ENCODE measurements at regions not wholly inside any gene's neighbourhood (a gene's known extent, or its start where the extent isn't known, plus 50 kb on each side); places are given as distances from the start of the nearest gene placed in this dataset.

DNA sequence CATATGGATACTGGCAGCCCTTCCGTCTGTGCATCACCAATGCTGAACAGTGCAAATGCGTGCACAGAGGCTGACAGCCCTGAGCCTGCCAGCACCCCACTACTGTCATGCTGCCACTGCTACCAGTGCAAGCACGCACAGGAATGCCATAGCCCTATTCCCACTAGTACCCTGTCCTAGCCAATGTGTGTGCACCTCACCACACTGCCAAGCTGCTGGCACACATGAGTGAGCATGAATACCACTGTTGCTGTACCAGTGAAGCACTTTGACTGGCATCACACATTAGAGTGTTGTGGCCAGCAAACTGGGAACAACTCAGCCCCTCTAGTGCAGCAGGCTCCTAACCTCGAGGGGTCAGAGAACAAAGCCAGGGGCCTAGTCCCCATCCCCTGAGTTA lies 102.9 kb upstream of the PCDH10 start:
- DNase-seq: no peak
- H3K4me1 Mint-ChIP-seq: no peaks in the 10 kb centered on the region
- peaks cover 4% of the 10 kb centered on the region for H3K27me3 Mint-ChIP-seq (ENCODE audit: low read depth, poor library complexity)
- no peak overlapping the region for H3K27ac Mint-ChIP-seq
- H3K9me3 Mint-ChIP-seq: peaks cover 7% of the 10 kb centered on the region
- H3K4me3 Mint-ChIP-seq: no peak overlapping the region
- H3K36me3 Mint-ChIP-seq (ENCODE audit: low read depth): no peaks in the 10 kb centered on the region
- TF ChIP-seq, protein P1, sequence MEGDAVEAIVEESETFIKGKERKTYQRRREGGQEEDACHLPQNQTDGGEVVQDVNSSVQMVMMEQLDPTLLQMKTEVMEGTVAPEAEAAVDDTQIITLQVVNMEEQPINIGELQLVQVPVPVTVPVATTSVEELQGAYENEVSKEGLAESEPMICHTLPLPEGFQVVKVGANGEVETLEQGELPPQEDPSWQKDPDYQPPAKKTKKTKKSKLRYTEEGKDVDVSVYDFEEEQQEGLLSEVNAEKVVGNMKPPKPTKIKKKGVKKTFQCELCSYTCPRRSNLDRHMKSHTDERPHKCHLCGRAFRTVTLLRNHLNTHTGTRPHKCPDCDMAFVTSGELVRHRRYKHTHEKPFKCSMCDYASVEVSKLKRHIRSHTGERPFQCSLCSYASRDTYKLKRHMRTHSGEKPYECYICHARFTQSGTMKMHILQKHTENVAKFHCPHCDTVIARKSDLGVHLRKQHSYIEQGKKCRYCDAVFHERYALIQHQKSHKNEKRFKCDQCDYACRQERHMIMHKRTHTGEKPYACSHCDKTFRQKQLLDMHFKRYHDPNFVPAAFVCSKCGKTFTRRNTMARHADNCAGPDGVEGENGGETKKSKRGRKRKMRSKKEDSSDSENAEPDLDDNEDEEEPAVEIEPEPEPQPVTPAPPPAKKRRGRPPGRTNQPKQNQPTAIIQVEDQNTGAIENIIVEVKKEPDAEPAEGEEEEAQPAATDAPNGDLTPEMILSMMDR (IDR thresholded peaks at IDR 0.05): no peak

DNA sequence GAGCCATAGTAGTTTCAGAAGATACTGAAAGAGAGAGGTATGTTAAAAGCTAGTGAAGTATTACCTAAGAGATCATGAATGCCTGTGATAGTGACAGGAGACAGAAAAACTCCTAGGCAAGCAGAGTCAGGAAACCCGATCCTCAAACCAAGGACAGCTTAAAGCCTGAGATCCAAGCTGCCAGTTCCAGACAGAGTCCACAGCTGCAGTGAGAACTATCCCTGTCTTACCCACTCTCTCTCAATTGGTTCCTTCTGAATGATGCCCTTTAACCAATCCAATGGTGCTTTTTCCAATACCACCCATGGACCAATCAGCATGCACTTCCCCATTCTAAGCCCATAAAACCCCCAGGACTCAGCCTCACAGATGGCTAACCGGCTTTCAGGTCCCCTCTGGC lies 90.4 kb upstream of the PCDH10 start:
- Mint-ChIP-seq H3K27ac (peak overlapping the region; percentile 52), H3K4me3 (no peak overlapping the region), H3K9me3 (peaks cover under 1% of the 10 kb centered on the region), H3K4me1 (peaks cover 10% of the 10 kb centered on the region), H3K27me3 (ENCODE audit: low read depth, poor library complexity) (no peaks in the 10 kb centered on the region), H3K36me3 (ENCODE audit: low read depth) (no peaks in the 10 kb centered on the region)
- peak; percentile 7 for DNase-seq
- TF ChIP-seq, protein P1 (IDR thresholded peaks at IDR 0.05): no peak

DNA sequence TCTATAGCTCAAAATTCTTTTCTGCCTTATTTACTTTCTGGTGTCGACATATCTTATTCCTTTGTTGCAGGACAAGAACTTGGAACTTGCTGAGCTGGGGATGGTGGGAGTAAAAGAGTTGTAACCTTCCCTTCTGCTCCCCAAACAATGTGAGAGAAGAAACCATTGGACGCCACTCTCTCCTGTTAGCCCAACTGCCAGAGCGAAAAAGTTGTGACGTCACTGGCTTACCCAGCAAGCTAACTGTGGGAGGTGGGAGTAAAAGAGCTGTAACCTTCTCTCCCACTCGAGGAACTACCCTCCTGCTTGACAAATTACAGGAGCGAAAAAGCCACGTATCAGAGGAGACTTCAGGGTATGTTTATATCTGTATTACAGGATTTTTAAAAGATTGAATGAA lies 90.0 kb upstream of the PCDH10 start:
- no peaks in the 10 kb centered on the region for H3K9me3 Mint-ChIP-seq
- H3K27ac Mint-ChIP-seq: peak overlapping the region; percentile 52
- H3K4me3 Mint-ChIP-seq: no peak overlapping the region
- TF ChIP-seq, protein P1 (IDR thresholded peaks at IDR 0.05): no peak
- no peaks in the 10 kb centered on the region for H3K27me3 Mint-ChIP-seq (ENCODE audit: low read depth, poor library complexity)
- H3K4me1 Mint-ChIP-seq: peaks cover 10% of the 10 kb centered on the region
- no peaks in the 10 kb centered on the region for H3K36me3 Mint-ChIP-seq (ENCODE audit: low read depth)
- no peak for DNase-seq

DNA sequence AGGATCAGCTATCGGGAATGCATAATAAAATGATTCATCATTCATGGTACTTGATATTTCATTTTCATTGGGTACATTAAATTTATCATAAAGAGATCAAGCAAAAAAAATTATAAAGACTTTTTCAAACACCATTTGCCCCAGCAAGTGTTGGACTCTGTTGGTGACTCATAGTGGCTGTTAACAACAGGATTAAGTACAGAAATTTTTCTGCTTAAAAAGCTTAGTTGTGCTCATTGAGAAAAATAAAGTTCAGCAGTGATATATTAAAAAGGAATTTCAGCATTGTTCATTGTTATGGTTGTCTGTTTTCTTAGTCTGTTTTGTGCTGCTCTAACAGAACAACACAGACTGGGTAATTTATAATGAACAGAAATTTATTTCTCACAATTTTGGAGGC lies 86.2 kb upstream of the PCDH10 start:
- Mint-ChIP-seq H3K27ac (no peak overlapping the region), H3K4me3 (no peak overlapping the region), H3K9me3 (peaks cover 12% of the 10 kb centered on the region), H3K4me1 (peaks cover 10% of the 10 kb centered on the region), H3K36me3 (ENCODE audit: low read depth) (no peaks in the 10 kb centered on the region), H3K27me3 (ENCODE audit: low read depth, poor library complexity) (no peaks in the 10 kb centered on the region)
- DNase-seq: no peak
- TF ChIP-seq, protein P1 (IDR thresholded peaks at IDR 0.05): no peak

GRCh38 chr4:133068083-133068482 lies 81.0 kb upstream of the PCDH10 start:
- Mint-ChIP-seq H3K9me3 (peaks cover 41% of the 10 kb centered on the region), H3K27ac (no peak overlapping the region), H3K4me3 (no peak overlapping the region), H3K27me3 (ENCODE audit: low read depth, poor library complexity) (peaks cover 3% of the 10 kb centered on the region), H3K36me3 (ENCODE audit: low read depth) (no peaks in the 10 kb centered on the region), H3K4me1 (no peaks in the 10 kb centered on the region)
- TF ChIP-seq, protein P1 (IDR thresholded peaks at IDR 0.05): no peak
- no peak for DNase-seq

GRCh38 chr4:133081246-133081645 lies 67.8 kb upstream of the PCDH10 start:
- H3K4me1 Mint-ChIP-seq: no peaks in the 10 kb centered on the region
- H3K36me3 Mint-ChIP-seq (ENCODE audit: low read depth): no peaks in the 10 kb centered on the region
- no peak overlapping the region for H3K4me3 Mint-ChIP-seq
- no peak overlapping the region for H3K27ac Mint-ChIP-seq
- no peaks in the 10 kb centered on the region for H3K27me3 Mint-ChIP-seq (ENCODE audit: low read depth, poor library complexity)
- no peak for DNase-seq
- TF ChIP-seq, protein P1 (IDR thresholded peaks at IDR 0.05): no peak
- peaks cover 9% of the 10 kb centered on the region for H3K9me3 Mint-ChIP-seq
